H1 (cell line): ENCODE measurements at regions not wholly inside any gene's neighbourhood (a gene's known extent, or its start where the extent isn't known, plus 50 kb on each side); places are given as distances from the start of the nearest gene placed in this dataset.

Source experiments
- CBX8 ChIP-seq: fragments of 300-800, 300-1000 bp; sonication (generic); IDR thresholded peaks from 2 replicates; pipeline ENCODE4 v1.7.1; 2016; ENCODE audit warnings: low read depth, low read length, borderline replicate concordance
- CEBPB ChIP-seq: IDR thresholded peaks from 2 replicates; pipeline ENCODE4 v1.6.1; 2012; ENCODE audit warnings: low read depth, low read length
- CHD1 ChIP-seq: IDR thresholded peaks from 2 replicates; pipeline ENCODE4 v1.6.1; 2012; ENCODE audit warnings: low read depth, low read length, improper control_type of control experiment
- JUND ChIP-seq: IDR thresholded peaks from 2 replicates; pipeline ENCODE4 v1.6.1; 2011; ENCODE audit warnings: mild to moderate bottlenecking, improper control_type of control experiment, low read length
- RNF2 ChIP-seq: fragments of 200-900, 300-1000 bp; sonication (generic); IDR thresholded peaks from 2 replicates; pipeline ENCODE4 v1.7.1; 2016; ENCODE audit warnings: borderline replicate concordance, low read depth, mild to moderate bottlenecking, antibody characterized with exemption, low read length; ENCODE audit not compliant: poor library complexity, severe bottlenecking; ENCODE audit errors: missing control alignments
- SAP30 ChIP-seq: fragments of 300-600 bp; sonication (generic); IDR thresholded peaks from 2 replicates; pipeline ENCODE4 v1.7.1; 2012; ENCODE audit warnings: low read length, moderate library complexity, mild to moderate bottlenecking, inconsistent platforms; ENCODE audit not compliant: insufficient read depth, insufficient replicate concordance
- SIX5 ChIP-seq: IDR thresholded peaks from 2 replicates; pipeline ENCODE4 v1.6.1; 2011; ENCODE audit warnings: mild to moderate bottlenecking, low read depth, low read length
- SP2 ChIP-seq: IDR thresholded peaks from 2 replicates; pipeline ENCODE4 v1.6.1; 2012; ENCODE audit warnings: mild to moderate bottlenecking, low read length, inconsistent platforms
- TF ChIP-seq, protein P1 (sequence below): IDR thresholded peaks from 2 replicates; pipeline ENCODE4 v1.6.1; 2011; ENCODE audit warnings: low read length, improper control_type of control experiment

DNA sequence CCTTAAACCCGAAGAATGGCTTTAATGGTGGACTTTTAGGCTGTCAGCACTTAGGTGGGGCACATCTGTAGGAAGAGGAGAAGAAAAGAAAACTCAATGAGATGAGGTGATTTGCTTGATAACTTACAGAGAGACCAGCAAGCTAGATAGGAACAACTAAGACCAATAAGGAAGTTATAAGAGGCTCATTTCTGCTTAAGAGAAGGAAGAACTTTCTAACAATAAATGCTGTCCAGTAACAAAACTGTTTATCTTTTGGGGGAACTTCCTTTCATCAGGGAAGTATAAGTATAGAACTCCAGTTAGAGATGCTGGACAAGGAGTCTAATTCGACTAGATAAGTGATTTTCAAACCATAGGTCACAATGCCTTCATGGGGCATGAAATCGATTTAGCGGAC, 107.2 kb upstream of the SIRPA start (continued):
- TF ChIP-seq, protein P1, sequence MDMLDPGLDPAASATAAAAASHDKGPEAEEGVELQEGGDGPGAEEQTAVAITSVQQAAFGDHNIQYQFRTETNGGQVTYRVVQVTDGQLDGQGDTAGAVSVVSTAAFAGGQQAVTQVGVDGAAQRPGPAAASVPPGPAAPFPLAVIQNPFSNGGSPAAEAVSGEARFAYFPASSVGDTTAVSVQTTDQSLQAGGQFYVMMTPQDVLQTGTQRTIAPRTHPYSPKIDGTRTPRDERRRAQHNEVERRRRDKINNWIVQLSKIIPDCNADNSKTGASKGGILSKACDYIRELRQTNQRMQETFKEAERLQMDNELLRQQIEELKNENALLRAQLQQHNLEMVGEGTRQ: no peak
- TF ChIP-seq SP2 (no peak), JUND (no peak), CBX8 (no peak), SIX5 (no peak), RNF2 (no peak), CHD1 (no peak), SAP30 (no peak), CEBPB (no peak)
